MG63 (cell line): ENCODE measurements at regions not wholly inside any gene's neighbourhood (a gene's known extent, or its start where the extent isn't known, plus 50 kb on each side); places are given as distances from the start of the nearest gene placed in this dataset.

Experiments
- DNase-seq: peaks from one replicate; pipeline ENCODE4 v3.0.0-alpha.2; 2020
- H3K27me3 ChIP-seq: fragments of 250-450 bp; sonication (Bioruptor Pico); 2 replicates; pipeline ENCODE4 v1.5.1; 2020; ENCODE audit warnings: mild to moderate bottlenecking, moderate library complexity
- H3K36me3 ChIP-seq: fragments of 250-450 bp; sonication (Bioruptor Pico); 2 replicates; pipeline ENCODE4 v1.5.1; 2020; ENCODE audit warnings: mild to moderate bottlenecking, moderate library complexity
- H3K4me3 ChIP-seq: fragments of 250-450 bp; sonication (Bioruptor Pico); 2 replicates; pipeline ENCODE4 v1.5.1; 2020; ENCODE audit warnings: mild to moderate bottlenecking, moderate library complexity
- H3K9me3 ChIP-seq: fragments of 250-450 bp; sonication (Bioruptor Pico); 2 replicates; pipeline ENCODE4 v1.5.1; 2020; ENCODE audit warnings: mild to moderate bottlenecking, moderate library complexity

GRCh38 chr2:20563251-20563650 lies 87.6 kb downstream of the HS1BP3 start:
- Histone ChIP-seq H3K36me3 (no peaks in the 10 kb centered on the region), H3K27me3 (no peaks in the 10 kb centered on the region), H3K4me3 (no peak overlapping the region), H3K9me3 (no peaks in the 10 kb centered on the region)
- DNase-seq, result no peak

GRCh38 chr2:20563833-20564232 lies 87.1 kb downstream of the HS1BP3 start:
- H3K9me3 ChIP-seq, result no peaks in the 10 kb centered on the region
- peak; percentile 34 for DNase-seq
- no peaks in the 10 kb centered on the region for H3K27me3 ChIP-seq
- H3K36me3 ChIP-seq, result no peaks in the 10 kb centered on the region
- no peak overlapping the region for H3K4me3 ChIP-seq

- H3K4me3 ChIP-seq, result no peak overlapping the region
- H3K9me3 ChIP-seq, result no peaks in the 10 kb centered on the region
- no peaks in the 10 kb centered on the region for H3K27me3 ChIP-seq
- H3K36me3 ChIP-seq, result no peaks in the 10 kb centered on the region
- no peak for DNase-seq
Observed at GRCh38 chr2:20565101-20565622, 85.7 kb downstream of the HS1BP3 start.

- DNase-seq, result no peak
Observed at GRCh38 chr2:20565623-20566236, 85.2 kb downstream of the HS1BP3 start.

GRCh38 chr2:20566331-20566730 lies 84.6 kb downstream of the HS1BP3 start:
- H3K9me3 ChIP-seq, result no peaks in the 10 kb centered on the region
- no peaks in the 10 kb centered on the region for H3K36me3 ChIP-seq
- no peak overlapping the region for H3K4me3 ChIP-seq
- H3K27me3 ChIP-seq, result no peaks in the 10 kb centered on the region
- DNase-seq, result no peak

More at GRCh38 chr2:20565623-20566236, 85.2 kb downstream of the HS1BP3 start:
- Histone ChIP-seq H3K4me3 (no peak overlapping the region), H3K36me3 (no peaks in the 10 kb centered on the region), H3K9me3 (no peaks in the 10 kb centered on the region), H3K27me3 (no peaks in the 10 kb centered on the region)

GRCh38 chr2:20567159-20567925 lies 83.6 kb downstream of the HS1BP3 start:
- no peak for DNase-seq
- no peaks in the 10 kb centered on the region for H3K9me3 ChIP-seq
- H3K27me3 ChIP-seq, result no peaks in the 10 kb centered on the region
- no peak overlapping the region for H3K4me3 ChIP-seq
- H3K36me3 ChIP-seq, result no peaks in the 10 kb centered on the region
